GM12873 (cell line): ENCODE measurements at regions not wholly inside any gene's neighbourhood (a gene's known extent, or its start where the extent isn't known, plus 50 kb on each side); places are given as distances from the start of the nearest gene placed in this dataset.

Source experiments
- TF ChIP-seq, protein P1 (sequence below): IDR thresholded peaks from 2 replicates; pipeline ENCODE4 v1.5.1; 2012; ENCODE audit warnings: low read depth, mild to moderate bottlenecking, moderate library complexity, low read length, control low read depth; ENCODE audit not compliant: insufficient read depth; ENCODE audit errors: missing control alignments

DNA sequence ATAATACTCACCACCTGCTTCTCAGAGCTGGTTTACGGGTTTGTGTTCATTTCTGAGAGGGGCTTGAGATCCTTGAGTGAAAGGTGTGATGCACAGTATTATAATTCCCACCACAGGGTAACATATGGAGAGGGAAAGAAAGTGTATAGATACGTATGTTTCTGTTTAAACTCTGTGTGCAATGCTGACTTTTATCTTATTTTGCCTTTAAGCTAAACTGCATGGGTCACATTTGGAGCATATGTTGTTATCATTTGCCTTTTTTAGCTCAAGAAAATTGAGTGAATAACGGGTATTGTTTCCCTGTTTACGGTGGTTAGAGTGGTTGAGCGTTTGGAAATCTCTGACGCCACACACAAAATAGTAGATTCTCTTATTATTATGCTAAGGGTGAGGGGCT, 191.1 kb upstream of the NFIA start:
- TF ChIP-seq, protein P1, sequence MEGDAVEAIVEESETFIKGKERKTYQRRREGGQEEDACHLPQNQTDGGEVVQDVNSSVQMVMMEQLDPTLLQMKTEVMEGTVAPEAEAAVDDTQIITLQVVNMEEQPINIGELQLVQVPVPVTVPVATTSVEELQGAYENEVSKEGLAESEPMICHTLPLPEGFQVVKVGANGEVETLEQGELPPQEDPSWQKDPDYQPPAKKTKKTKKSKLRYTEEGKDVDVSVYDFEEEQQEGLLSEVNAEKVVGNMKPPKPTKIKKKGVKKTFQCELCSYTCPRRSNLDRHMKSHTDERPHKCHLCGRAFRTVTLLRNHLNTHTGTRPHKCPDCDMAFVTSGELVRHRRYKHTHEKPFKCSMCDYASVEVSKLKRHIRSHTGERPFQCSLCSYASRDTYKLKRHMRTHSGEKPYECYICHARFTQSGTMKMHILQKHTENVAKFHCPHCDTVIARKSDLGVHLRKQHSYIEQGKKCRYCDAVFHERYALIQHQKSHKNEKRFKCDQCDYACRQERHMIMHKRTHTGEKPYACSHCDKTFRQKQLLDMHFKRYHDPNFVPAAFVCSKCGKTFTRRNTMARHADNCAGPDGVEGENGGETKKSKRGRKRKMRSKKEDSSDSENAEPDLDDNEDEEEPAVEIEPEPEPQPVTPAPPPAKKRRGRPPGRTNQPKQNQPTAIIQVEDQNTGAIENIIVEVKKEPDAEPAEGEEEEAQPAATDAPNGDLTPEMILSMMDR = no peak

DNA sequence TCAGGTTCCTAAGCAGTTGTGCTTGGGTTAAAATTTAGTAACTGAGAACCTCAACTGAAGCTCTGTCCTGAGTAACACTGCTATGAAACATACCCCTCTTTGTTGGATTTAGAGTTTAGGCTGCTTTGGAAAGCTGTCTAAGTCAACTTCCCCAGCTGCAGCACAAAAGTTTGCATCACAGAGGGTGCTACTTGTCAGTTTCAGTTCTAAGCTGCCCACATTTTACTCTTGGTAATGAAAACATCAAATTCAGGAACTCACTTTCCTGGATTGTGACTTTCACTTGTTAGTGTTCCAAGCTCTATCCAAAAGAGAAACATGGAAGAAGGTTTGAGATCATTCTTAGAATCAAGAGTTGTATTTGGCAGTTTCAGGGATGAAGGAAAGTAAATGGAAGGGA, 191.7 kb upstream of the NFIA start:
- TF ChIP-seq, protein P1 = no peak

DNA sequence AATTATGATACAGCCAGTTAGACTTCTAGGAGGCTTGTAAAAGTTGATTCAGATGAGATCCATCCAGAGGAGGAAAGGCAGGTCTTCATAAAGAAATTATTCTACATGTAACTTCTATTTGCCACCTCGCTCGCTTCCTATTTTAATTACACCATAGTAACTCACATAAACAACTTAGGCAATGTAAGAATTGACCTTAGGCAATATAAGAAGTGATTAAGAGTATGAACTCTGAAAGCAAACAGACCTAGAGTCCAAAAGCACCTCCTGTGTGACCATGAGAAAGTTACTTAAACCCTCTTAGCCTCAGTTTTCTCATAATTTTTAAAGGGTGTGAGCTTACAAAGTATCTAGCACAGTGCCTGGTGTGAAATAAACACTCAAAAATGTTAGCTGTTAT, 192.7 kb upstream of the NFIA start:
- TF ChIP-seq, protein P1 = no peak

DNA sequence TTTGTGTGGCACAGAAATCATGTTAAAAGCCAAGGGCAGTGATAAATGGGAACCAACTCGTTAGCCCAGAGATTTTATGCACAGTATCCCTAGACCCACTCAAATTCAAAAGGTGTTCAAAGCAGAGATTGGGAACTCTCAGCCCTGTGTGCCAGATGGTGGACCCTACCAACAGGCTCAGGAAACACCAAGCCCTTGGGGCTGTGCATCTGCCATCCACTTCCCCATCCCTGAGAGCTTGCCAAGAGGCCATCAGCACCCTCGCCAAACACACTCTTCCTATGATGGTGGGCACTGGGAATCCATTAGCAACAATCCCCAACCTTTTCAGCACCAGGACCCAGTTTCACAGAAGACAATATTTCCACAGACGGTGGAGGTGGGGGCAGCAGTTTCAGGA, 194.2 kb upstream of the NFIA start:
- TF ChIP-seq, protein P1 = no peak

DNA sequence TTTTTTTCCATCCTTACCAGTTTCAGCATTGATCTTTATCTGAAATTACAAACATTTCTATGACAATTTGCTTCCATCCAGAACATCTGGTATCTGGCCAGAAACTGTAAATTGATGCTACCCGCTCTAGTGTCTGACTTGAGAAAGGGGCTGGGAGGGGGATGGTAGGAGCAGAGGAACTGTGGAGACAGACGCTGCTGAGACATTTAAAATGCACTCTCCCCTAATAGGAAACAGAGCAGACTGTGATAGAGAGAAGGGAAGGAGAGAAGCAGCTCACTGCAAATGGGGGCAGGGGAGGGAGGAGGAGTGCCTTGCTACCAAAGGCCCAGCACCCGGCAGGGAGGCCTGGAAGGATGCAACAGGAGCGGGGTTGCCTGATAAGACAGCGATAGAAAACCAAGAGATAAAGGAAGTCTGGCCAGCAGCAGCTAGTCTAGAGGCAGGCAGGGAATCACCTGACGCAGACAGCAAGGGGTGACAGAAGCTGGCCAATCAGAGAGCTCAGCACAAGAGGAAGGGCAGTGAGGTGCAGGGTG, 195.5 kb upstream of the NFIA start:
- TF ChIP-seq, protein P1 = no peak

GRCh38 chr1:60886090-60886489, 196.3 kb upstream of the NFIA start:
- TF ChIP-seq, protein P1 = no peak

DNA sequence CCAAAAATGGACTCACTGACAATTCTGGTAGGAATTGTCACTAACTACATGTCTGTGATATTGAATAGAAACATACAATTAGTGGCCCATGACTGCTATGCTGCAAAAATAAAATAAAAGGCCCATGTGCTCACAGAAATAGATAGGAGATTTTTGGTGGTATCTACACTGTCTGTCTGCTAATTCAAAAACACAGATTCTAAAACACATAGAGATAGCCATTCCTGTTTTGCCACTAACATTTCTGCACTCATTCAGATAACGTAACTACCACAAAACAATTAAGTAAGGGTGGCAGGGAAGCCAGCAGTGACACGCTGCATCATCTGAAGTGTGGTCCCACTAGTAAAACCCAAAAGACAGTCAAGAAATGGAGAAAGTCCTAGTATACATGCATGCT, 202.2 kb upstream of the NFIA start:
- TF ChIP-seq, protein P1 = no peak
